Neuronal stem cell (in vitro differentiated cells): ENCODE measurements at regions not wholly inside any gene's neighbourhood (a gene's known extent, or its start where the extent isn't known, plus 50 kb on each side); places are given as distances from the start of the nearest gene placed in this dataset.

ENCODE experiments used
- DNase-seq: peaks from one replicate; pipeline ENCODE4 v3.0.0-alpha.2; 2013; ENCODE audit warnings: low spot score
- H2AFZ ChIP-seq: one replicate; pipeline ENCODE4 v1.6.1; 2013; ENCODE audit warnings: mild to moderate bottlenecking, low read length, inconsistent platforms
- H2AK5ac ChIP-seq: 2 replicates; pipeline ENCODE4 v1.6.1; 2013; ENCODE audit warnings: low read depth, mild to moderate bottlenecking, inconsistent platforms, low read length, moderate library complexity, mixed read lengths
- H2BK120ac ChIP-seq: 2 replicates; pipeline ENCODE4 v1.6.1; 2013; ENCODE audit warnings: low read depth, mild to moderate bottlenecking, inconsistent platforms, low read length, moderate library complexity, mixed read lengths
- H2BK12ac ChIP-seq: one replicate; pipeline ENCODE4 v1.6.1; 2013; ENCODE audit warnings: low read length, inconsistent platforms
- H2BK15ac ChIP-seq: 2 replicates; pipeline ENCODE4 v1.6.1; 2013; ENCODE audit warnings: mild to moderate bottlenecking, low read length, inconsistent platforms, mixed read lengths
- H2BK5ac ChIP-seq: one replicate; pipeline ENCODE4 v1.6.1; 2013; ENCODE audit warnings: inconsistent platforms, mild to moderate bottlenecking, low read length, moderate library complexity
- H3K14ac ChIP-seq: one replicate; pipeline ENCODE4 v1.6.1; 2013; ENCODE audit warnings: low read length, inconsistent platforms
- H3K18ac ChIP-seq: 2 replicates; pipeline ENCODE4 v1.6.1; 2013; ENCODE audit warnings: low read length, inconsistent platforms
- H3K23ac ChIP-seq: 2 replicates; pipeline ENCODE4 v1.6.1; 2013; ENCODE audit warnings: low read depth, mild to moderate bottlenecking, mixed read lengths, low read length, inconsistent platforms; ENCODE audit not compliant: poor library complexity
- H3K27ac ChIP-seq: replicated peaks from 3 replicates; pipeline ENCODE4 v1.5.1; 2013; ENCODE audit warnings: low read length, inconsistent platforms
- H3K27me3 ChIP-seq, 3 experiments: 2 replicates each; pipeline ENCODE4 v1.6.1; 2013; ENCODE audit warnings: low read length in 3 of 3, mild to moderate bottlenecking in 2 of 3, inconsistent platforms in 1 of 3, low read depth in 1 of 3, mixed read lengths in 1 of 3, moderate library complexity in 1 of 3; ENCODE audit not compliant: control insufficient read depth in 3 of 3, insufficient read depth in 3 of 3
- H3K36me3 ChIP-seq, 2 donors: replicated peaks in 1 of 2; 2 replicates each; pipeline ENCODE4 v1.6.1; 2013; ENCODE audit warnings: low read length in 2 of 2; ENCODE audit not compliant: control insufficient read depth in 2 of 2, insufficient read depth in 2 of 2
- H3K4ac ChIP-seq: 2 replicates; pipeline ENCODE4 v1.6.1; 2013; ENCODE audit warnings: inconsistent platforms, mild to moderate bottlenecking, low read length, moderate library complexity
- H3K4me1 ChIP-seq, 2 donors: 1 replicate in 1 of 2; 2 replicates in 1 of 2; pipeline ENCODE4 v1.6.1; 2013; ENCODE audit warnings: low read length in 2 of 2, low read depth in 1 of 2; ENCODE audit not compliant: control insufficient read depth in 2 of 2, insufficient read depth in 1 of 2
- H3K4me2 ChIP-seq: one replicate; pipeline ENCODE4 v1.6.1; 2013; ENCODE audit warnings: mild to moderate bottlenecking, low read length, inconsistent platforms; ENCODE audit not compliant: insufficient read depth, poor library complexity, severe bottlenecking
- H3K4me3 ChIP-seq, 2 donors: 2 replicates each; pipeline ENCODE4 v1.5.1; 2013; ENCODE audit warnings: low read length in 2 of 2, mild to moderate bottlenecking in 2 of 2, inconsistent platforms in 1 of 2, moderate library complexity in 1 of 2
- H3K79me1 ChIP-seq: one replicate; pipeline ENCODE4 v1.6.1; 2013; ENCODE audit warnings: low read depth, mild to moderate bottlenecking, inconsistent platforms, low read length, moderate library complexity
- H3K9ac ChIP-seq: one replicate; pipeline ENCODE4 v1.6.1; 2013; ENCODE audit warnings: mild to moderate bottlenecking, low read depth, low read length, inconsistent platforms; ENCODE audit not compliant: poor library complexity
- H3K9me3 ChIP-seq, 2 donors: replicated peaks in 1 of 2; 2 replicates each; pipeline versions ENCODE3 to v1.6.1; 2013; ENCODE audit warnings: low read length in 2 of 2, mild to moderate bottlenecking in 2 of 2, inconsistent platforms in 1 of 2, low read depth in 1 of 2, mixed read lengths in 1 of 2, moderate library complexity in 1 of 2; ENCODE audit not compliant: control insufficient read depth in 2 of 2, insufficient read depth in 1 of 2
- H4K8ac ChIP-seq: one replicate; pipeline ENCODE4 v1.6.1; 2013; ENCODE audit warnings: low read depth, mild to moderate bottlenecking, inconsistent platforms, low read length, moderate library complexity
- H4K91ac ChIP-seq: one replicate; pipeline ENCODE4 v1.6.1; 2013; ENCODE audit warnings: low read length, low read depth, mild to moderate bottlenecking, inconsistent platforms; ENCODE audit not compliant: poor library complexity
- WGBS, 2 donors: extraction: QIAGEN DNeasy Blood & Tissue Kit; methylation state at CpG; one replicate each; pipeline ENCODE4 v1.1.7; 2013; ENCODE audit warnings: missing lambda C conversion rate in 2 of 2, mixed read lengths in 1 of 2; ENCODE audit not compliant: insufficient read length in 2 of 2, insufficient replicate concordance in 1 of 2; ENCODE audit errors: extremely low coverage in 2 of 2; 5-methylcytosine and 5-hydroxymethylcytosine counted together

DNA sequence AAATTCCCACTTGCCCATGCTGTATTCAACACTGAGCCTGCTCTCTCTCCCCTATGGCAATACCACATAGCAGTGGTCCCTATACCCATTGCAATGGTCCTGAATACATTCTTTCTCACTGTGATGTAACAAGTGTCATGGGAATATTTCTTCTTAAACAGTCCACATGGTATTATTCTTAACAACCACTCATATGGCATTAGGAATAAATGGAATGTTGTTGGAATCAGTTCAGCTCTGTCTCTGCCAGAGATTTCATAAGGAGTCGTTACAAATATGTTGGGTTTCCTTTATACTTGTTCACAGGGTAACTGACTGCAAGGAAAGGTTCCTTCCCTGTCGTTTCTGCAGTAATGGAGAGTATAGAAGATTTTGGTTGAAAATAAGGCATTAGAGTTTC lies 128.3 kb upstream of the SPATA13 start:
- no peak overlapping the region for H3K4me2 ChIP-seq
- H3K4me1 ChIP-seq, result peaks cover 3 to 7% of the 10 kb centered on the region in 2 donors
- no peaks in the 10 kb centered on the region for H3K79me1 ChIP-seq
- WGBS, 2 donors, result no CpG with 5 or more reads among the region's 2 CpGs
- H2BK12ac ChIP-seq, result no peak overlapping the region
- DNase-seq, result no peak
- H2BK5ac ChIP-seq, result no peak overlapping the region
- H4K8ac ChIP-seq, result no peak overlapping the region
- no peak overlapping the region for H3K27ac ChIP-seq
- no peak overlapping the region for H3K23ac ChIP-seq
- H3K4ac ChIP-seq, result no peak overlapping the region
- no peak overlapping the region for H3K14ac ChIP-seq
- no peak overlapping the region for H4K91ac ChIP-seq
- no peak overlapping the region for H2AFZ ChIP-seq
- H2AK5ac ChIP-seq, result no peak overlapping the region
- no peak overlapping the region for H3K9ac ChIP-seq
- no peak overlapping the region for H2BK120ac ChIP-seq
- no peaks in the 10 kb centered on the region for H3K27me3 ChIP-seq
- no peaks in the 10 kb centered on the region for H3K9me3 ChIP-seq
- H3K4me3 ChIP-seq, result no peak overlapping the region
- H3K18ac ChIP-seq, result no peak overlapping the region
- no peak overlapping the region for H2BK15ac ChIP-seq
- no peaks in the 10 kb centered on the region for H3K36me3 ChIP-seq

DNA sequence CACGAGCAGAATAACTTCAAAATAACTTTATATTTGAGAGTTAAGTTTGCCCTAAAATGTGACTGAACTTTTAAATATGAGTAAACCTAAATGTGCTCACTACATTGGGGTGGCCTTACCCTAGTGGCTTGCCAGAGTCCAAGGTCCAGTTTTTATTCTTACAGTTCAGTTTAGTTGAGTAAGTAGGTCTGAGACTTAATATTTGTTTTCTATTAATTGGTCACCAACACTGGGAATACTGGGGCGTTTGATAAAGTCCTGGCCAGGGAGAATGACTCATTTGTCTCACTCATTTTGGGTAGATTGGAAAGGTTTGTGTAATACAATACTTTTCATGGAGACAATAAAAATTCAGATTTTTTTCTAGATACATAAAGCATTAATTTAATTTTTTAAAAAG lies 127.8 kb upstream of the SPATA13 start:
- H3K4me3 ChIP-seq, result no peak overlapping the region

DNA sequence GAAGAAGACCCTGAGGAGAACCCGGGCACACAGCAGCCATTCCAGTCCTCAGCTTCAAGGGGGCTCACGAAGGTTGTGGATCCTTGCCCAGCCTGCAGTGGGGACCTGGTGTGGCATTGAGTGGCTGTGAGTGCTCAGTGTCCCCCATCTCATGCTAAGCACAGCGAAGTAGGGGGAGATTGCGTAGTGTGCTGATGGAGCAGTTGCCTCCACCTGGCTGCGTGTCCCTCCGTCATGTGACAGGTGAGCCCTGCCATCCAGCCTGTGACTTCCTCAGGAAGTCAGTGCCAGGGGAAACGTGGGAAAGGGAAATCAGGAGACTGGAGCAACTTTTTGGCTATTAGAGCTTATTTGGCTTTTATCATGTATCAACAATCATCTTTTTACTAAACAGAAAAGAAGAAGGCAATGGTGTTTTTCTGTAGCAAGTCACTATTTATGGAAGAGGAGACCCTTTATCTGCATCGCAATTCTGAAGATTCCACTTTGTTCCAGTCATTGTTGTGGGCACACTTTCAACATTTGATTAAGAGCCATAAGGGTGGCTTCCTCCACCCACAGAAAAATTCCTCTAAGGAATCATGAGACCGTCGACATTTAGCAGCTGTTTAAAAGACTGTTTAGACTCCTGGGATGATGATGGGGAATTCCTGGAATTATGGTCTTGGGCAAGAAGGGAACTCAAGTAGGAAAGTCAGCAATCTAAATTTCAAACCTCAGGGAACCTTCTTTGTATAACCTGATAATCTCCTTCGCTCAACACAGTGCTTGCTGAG lies 126.8 kb upstream of the SPATA13 start:
- Histone ChIP-seq H3K9ac (no peak overlapping the region), H3K27ac (no peak overlapping the region), H2BK5ac (no peak overlapping the region), H3K4me1 (peaks cover 8 to 12% of the 10 kb centered on the region in 2 donors), H3K14ac (no peak overlapping the region), H2BK120ac (no peak overlapping the region), H3K9me3 (no peaks in the 10 kb centered on the region), H3K4ac (no peak overlapping the region), H3K36me3 (no peaks in the 10 kb centered on the region), H3K27me3 (no peaks in the 10 kb centered on the region), H4K91ac (no peak overlapping the region), H3K4me3 (no peak overlapping the region), H2AK5ac (no peak overlapping the region), H3K79me1 (no peaks in the 10 kb centered on the region), H3K18ac (peak overlapping the region; percentile 32), H3K4me2 (no peak overlapping the region), H4K8ac (no peak overlapping the region), H2AFZ (no peak overlapping the region), H2BK15ac (no peak overlapping the region), H3K23ac (no peak overlapping the region), H2BK12ac (no peak overlapping the region)
- no peak for DNase-seq
- WGBS, 2 donors, result no CpG with 5 or more reads among the region's 11 CpGs

More for the DNA sequence above, 127.8 kb upstream of the SPATA13 start:
- Histone ChIP-seq H3K23ac (no peak overlapping the region), H2AK5ac (no peak overlapping the region), H4K8ac (no peak overlapping the region), H3K27me3 (no peaks in the 10 kb centered on the region), H3K27ac (no peak overlapping the region), H2BK12ac (no peak overlapping the region), H3K18ac (no peak overlapping the region), H3K14ac (no peak overlapping the region), H3K4me1 (peaks cover 3 to 7% of the 10 kb centered on the region in 2 donors), H3K36me3 (no peaks in the 10 kb centered on the region), H3K4me2 (no peak overlapping the region), H2BK15ac (no peak overlapping the region), H3K4ac (no peak overlapping the region), H3K79me1 (no peaks in the 10 kb centered on the region), H4K91ac (no peak overlapping the region), H3K9ac (no peak overlapping the region), H2BK120ac (no peak overlapping the region), H3K9me3 (no peaks in the 10 kb centered on the region), H2BK5ac (no peak overlapping the region), H2AFZ (no peak overlapping the region)
- DNase-seq, result no peak
- no CpG with 5 or more reads among the region's 2 CpGs for WGBS, 2 donors

DNA sequence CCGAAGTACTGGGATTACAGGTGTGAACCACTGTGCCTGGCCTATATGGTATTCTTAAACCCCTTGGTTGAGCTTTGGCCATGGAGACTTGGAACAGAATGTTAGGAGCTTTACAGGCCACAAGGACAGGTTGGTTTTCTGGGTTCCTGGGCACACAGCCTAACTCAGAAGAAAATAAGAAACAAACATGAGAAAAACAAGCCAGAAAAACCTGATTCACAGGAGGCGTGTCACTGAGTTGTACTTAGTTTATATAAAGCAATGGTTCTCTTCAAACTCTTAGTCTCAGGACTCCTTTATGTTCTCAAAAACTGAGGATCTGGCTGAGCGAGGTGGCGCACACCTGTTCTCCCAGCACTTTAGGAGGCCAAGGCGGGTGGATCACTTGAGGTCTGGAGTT lies 125.1 kb upstream of the SPATA13 start:
- no CpG with 5 or more reads among the region's 5 CpGs for WGBS, 2 donors
- no peak overlapping the region for H3K18ac ChIP-seq
- H3K9ac ChIP-seq, result no peak overlapping the region
- H4K91ac ChIP-seq, result no peak overlapping the region
- no peak overlapping the region for H3K4ac ChIP-seq
- H3K27me3 ChIP-seq, result no peaks in the 10 kb centered on the region
- H3K36me3 ChIP-seq, result no peaks in the 10 kb centered on the region
- H2AFZ ChIP-seq, result no peak overlapping the region
- H2BK5ac ChIP-seq, result no peak overlapping the region
- H2BK15ac ChIP-seq, result no peak overlapping the region
- H3K4me2 ChIP-seq, result no peak overlapping the region
- H3K4me1 ChIP-seq, result peaks cover 21 to 26% of the 10 kb centered on the region in 2 donors
- no peak for DNase-seq
- no peaks in the 10 kb centered on the region for H3K9me3 ChIP-seq
- no peak overlapping the region for H2AK5ac ChIP-seq
- no peak overlapping the region for H2BK120ac ChIP-seq
- no peak overlapping the region for H2BK12ac ChIP-seq
- H3K23ac ChIP-seq, result no peak overlapping the region
- no peak overlapping the region for H4K8ac ChIP-seq
- no peak overlapping the region for H3K27ac ChIP-seq
- no peaks in the 10 kb centered on the region for H3K79me1 ChIP-seq
- H3K4me3 ChIP-seq, result no peak overlapping the region
- H3K14ac ChIP-seq, result no peak overlapping the region
